HK-2 (cell line): ENCODE measurements at regions not wholly inside any gene's neighbourhood (a gene's known extent, or its start where the extent isn't known, plus 50 kb on each side); places are given as distances from the start of the nearest gene placed in this dataset.

Experiments used
- DNase-seq: peaks from one replicate; pipeline ENCODE4 v3.0.0-alpha.2; 2018; ENCODE audit not compliant: unreplicated experiment

- no peak for DNase-seq
These were observed 74.0 kb upstream of the PKDCC start for GRCh38 chr2:41973871-41974270.

DNA sequence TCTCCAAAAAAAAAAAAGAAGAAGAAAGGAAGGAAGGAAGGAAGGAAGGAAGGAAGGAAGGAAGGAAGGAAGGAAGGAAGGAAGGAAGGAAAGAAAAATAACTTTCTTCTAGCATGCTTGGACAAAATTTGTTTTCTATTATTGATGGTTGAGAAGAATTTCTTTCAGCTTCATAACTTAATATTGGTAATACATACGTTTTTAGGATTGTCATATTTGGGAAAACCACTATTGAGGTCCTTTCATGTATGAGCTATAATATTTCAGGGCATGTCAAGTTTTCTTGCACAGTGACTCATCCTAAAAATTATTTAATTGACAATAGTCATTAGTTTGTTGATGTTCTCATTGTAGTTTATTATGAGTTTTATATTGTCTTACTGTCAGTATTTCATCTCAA is 66.4 kb upstream of the PKDCC start:
- no peak for DNase-seq

DNA sequence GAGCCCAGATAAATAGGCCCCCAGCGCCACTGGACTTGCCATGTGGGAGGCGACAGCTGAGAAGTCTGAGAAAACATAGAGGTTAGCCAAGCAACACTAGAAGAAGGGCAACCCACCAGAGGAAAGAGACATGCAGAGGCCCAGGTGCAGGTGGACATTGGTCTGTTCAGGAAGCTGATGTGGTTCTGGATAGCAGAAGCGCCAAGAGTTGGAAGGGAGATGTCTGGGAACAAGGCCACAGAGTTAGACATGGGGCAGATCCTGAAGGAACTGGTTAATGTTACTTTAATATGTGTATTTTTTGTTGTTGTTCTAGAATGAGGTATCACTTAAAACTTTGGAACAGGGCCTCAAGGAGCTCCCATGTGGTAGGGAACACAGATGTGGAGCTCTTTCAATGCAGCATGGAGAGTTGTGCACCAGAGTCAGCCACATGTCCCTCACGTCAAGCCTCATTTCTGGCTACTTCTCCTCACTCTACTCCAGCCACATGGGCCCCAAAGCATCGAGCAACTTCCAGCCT is 62.2 kb upstream of the PKDCC start:
- no peak for DNase-seq

DNA sequence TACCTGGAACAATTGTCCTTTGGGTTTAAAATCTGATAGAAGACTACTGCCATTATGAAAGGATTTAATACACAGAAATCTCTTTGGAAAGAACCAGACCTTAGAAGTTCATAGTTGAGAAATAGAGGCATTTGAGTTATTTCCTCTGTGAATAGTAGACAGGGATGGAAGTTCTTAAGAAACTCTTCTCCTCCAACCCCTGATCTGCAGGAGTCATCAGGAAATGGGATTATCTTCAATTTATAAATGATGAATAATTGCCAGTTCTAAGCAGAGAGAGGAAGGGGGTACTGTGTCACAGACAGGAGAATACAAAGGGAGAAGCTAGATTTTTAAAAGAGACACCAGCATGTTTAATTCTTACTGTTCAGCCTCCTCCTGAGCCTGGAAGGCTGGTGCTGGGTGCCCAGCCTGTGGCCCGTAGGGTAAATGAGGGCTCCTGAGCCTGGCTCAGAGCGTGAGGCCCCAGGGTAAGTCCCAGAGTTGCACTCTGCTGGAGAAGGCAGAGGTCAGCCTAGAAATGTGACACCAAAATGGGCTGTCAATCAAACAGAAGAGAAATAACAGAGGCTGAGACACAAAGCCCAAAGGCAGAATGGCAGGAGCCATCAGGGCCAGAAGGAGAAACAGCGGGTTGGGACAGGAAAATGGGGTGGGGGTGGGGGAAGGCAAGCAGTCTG is 58.2 kb upstream of the PKDCC start:
- no peak for DNase-seq

- no peak for DNase-seq
These were observed 57.6 kb upstream of the PKDCC start for GRCh38 chr2:41990245-41990644.

DNA sequence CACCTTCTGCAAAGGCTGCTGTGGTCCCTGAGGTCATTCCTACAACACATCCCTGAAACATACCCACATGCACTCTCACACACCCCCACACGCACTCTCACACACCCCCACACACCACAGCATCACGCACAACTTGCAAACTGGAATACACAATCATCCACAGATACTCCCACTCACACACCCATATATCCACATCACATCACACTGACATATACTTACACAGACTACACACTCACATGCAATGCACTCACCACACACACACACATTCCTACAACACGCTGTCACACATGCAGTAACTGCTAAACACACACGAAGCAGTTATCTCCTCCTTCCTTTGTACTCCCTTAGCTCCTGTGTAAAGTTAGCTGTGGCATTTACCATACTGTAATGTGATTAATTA is 57.1 kb upstream of the PKDCC start:
- DNase-seq, result no peak

DNA sequence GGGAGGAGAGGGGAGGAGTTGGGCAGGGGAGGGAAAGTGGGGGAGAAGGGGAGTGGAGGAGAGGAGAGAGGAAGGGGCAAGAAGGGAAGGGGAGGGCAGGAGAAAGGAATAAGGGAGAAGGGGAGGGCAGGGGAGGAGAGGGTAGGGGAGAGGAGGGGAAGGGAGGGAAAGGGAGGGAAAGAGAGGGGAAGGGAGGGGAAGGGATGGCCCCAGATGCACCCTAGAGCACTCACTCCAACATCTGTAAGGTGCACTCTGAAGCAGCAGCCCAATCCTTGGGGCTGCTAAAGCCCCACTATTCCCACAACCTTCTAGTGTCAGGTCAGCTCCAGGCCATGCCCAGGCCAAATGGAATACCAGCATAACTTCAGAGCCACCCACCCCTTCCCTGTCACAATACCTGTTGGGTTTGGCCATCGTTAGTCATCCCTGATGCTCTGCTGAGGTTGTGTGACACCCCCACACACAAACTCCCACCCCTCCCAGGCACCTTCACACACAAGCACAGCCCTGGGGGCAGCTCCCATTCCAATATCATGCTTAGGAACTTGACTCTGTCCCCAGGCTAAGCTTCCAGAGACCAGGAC is 55.7 kb upstream of the PKDCC start:
- no peak for DNase-seq

- DNase-seq, result no peak
These were observed 55.0 kb upstream of the PKDCC start for GRCh38 chr2:41992671-41993434.

DNA sequence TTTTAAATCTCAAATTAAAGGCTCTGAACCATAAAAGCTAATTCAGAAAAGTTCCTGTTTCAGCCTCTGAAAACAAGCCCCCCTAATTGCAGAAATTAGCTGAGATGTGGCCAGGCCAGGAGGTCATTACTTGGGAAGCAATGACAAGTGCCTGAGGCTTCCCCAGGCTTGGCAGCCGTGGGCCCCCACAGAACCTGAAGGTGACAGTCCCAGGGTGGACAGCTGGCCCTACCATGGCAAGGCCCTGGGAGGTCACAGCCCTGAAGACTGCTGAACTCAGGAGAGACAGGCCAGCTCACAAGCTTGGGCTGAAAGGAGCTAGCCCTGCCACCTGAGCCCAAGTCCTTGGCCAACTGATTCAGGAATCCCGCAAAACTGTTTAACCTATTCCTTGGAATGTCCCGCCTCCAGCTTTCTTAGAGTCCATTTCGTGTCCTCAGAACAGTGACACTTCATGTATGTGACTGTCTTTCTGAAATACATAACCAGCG is 54.3 kb upstream of the PKDCC start:
- DNase-seq, result no peak

GRCh38 chr2:41994233-41994637 is 53.6 kb upstream of the PKDCC start:
- no peak for DNase-seq

- no peak for DNase-seq
These were observed 53.2 kb upstream of the PKDCC start for GRCh38 chr2:41994661-41995060.

DNA sequence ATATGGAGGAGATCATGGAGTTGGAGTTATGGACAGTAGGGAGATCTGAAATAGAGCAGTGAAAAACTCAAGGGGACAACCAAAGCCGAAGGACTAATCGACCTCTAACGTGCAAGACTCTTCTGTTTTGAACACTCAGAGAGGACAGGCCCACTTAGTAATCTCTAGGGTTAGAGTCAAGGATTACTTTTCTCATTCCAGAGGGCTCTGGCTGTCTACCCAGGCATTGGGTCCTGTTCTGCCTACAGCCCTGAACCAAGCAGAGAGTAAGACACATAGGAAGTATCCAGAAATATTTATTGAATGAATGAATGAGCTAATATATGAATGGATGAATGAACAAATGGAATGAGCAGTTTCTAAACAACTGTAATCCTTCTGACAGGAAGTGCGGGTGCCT is 50.3 kb upstream of the PKDCC start:
- DNase-seq, result no peak
